NB4 (cell line): ENCODE measurements at regions not wholly inside any gene's neighbourhood (a gene's known extent, or its start where the extent isn't known, plus 50 kb on each side); places are given as distances from the start of the nearest gene placed in this dataset.
"Not testable (repeated sequence)": the region's sequence is repeated elsewhere in the genome, so short reads cannot be mapped to it uniquely, and the experiment has no call there.

Source experiments
- MAX ChIP-seq: IDR thresholded peaks from 2 replicates; pipeline ENCODE4 v1.6.1; 2011; ENCODE audit warnings: low read depth, low read length
- MYC ChIP-seq: IDR thresholded peaks from 2 replicates; pipeline ENCODE4 v1.6.1; 2011; ENCODE audit warnings: low read depth, low read length
- TF ChIP-seq, protein P1 (sequence below): IDR thresholded peaks from one replicate; pipeline ENCODE4 v1.5.1; 2012; ENCODE audit warnings: low read depth, low read length

DNA sequence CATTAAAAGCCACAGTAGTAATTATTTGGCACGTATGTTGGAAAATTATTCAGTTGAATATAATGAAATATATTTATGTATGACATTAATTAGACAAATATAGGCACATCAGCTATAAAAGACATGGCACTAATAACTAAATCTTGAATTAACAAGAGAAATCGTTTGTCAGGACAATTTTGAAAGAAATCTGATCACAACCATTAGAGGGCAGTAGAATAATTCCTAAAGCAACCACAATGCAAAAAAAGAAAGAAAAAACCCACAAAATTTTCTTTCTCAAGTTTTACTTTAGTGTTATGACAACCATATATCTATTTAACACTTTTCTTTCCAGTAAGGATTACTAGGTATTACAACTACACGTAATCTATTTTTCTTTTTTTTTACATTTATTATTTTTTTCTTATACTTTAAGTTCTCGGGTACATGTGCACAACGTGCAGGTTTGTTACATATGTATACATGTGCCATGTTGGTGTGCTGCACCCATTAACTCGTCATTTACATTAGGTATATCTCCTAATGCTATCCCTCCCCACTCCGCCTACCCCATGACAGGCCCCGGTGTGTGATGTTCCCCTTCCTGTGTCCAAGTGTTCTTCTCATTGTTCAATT lies 126.8 kb upstream of the STK17B start:
- TF ChIP-seq MYC, MAX: not testable (repeated sequence)
- TF ChIP-seq, protein P1, sequence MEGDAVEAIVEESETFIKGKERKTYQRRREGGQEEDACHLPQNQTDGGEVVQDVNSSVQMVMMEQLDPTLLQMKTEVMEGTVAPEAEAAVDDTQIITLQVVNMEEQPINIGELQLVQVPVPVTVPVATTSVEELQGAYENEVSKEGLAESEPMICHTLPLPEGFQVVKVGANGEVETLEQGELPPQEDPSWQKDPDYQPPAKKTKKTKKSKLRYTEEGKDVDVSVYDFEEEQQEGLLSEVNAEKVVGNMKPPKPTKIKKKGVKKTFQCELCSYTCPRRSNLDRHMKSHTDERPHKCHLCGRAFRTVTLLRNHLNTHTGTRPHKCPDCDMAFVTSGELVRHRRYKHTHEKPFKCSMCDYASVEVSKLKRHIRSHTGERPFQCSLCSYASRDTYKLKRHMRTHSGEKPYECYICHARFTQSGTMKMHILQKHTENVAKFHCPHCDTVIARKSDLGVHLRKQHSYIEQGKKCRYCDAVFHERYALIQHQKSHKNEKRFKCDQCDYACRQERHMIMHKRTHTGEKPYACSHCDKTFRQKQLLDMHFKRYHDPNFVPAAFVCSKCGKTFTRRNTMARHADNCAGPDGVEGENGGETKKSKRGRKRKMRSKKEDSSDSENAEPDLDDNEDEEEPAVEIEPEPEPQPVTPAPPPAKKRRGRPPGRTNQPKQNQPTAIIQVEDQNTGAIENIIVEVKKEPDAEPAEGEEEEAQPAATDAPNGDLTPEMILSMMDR = peak; percentile 26
